HEK293 (cell line): ENCODE measurements at regions not wholly inside any gene's neighbourhood (a gene's known extent, or its start where the extent isn't known, plus 50 kb on each side); places are given as distances from the start of the nearest gene placed in this dataset.
"Not testable (repeated sequence)": the region's sequence is repeated elsewhere in the genome, so short reads cannot be mapped to it uniquely, and the experiment has no call there.

Experiments
- CTCF ChIA-PET: fragments of 350-600 bp; formaldehyde crosslinking; extraction: SDS; loops from one replicate; lab custom pipeline; 2021; ENCODE audit warnings: antibody characterized with exemption; lab: Yijun Ruan, JAX
- POLR2A ChIA-PET: fragments of 300-600 bp; formaldehyde crosslinking; extraction: SDS; loops from one replicate; lab custom pipeline; 2020; ENCODE audit warnings: antibody characterized with exemption, inconsistent platforms; lab: Yijun Ruan, JAX
- H3K27ac ChIP-seq: fragments of 200-500 bp; sonication (Bioruptor generic); 2 replicates; pipeline ENCODE4 v1.5.1; 2014; ENCODE audit warnings: low read depth, low read length, control low read depth, inconsistent platforms; ENCODE audit errors: extremely low read depth
- H3K36me3 ChIP-seq, 2 experiments: fragments of 200-500 bp in 1 of 2; sonication (Bioruptor generic) in 1 of 2; 1 replicate in 1 of 2; 2 replicates in 1 of 2; pipeline ENCODE4 v1.5.1; 2014 to 2017; ENCODE audit warnings: inconsistent platforms in 2 of 2, low read length in 2 of 2; ENCODE audit not compliant: control insufficient read depth in 2 of 2, insufficient read depth in 1 of 2
- H3K4me1 ChIP-seq: fragments of 200-500 bp; sonication (Bioruptor generic); 2 replicates; pipeline ENCODE4 v1.5.1; 2014; ENCODE audit warnings: mild to moderate bottlenecking, low read length, inconsistent platforms; ENCODE audit not compliant: control insufficient read depth, insufficient read depth
- H3K4me3 ChIP-seq: 2 replicates; pipeline ENCODE4 v1.5.1; 2011; ENCODE audit warnings: low read depth, mild to moderate bottlenecking, control low read depth, low read length, moderate library complexity
- H3K9me3 ChIP-seq: fragments of 200-500 bp; sonication (Bioruptor generic); 2 replicates; pipeline ENCODE4 v1.5.1; 2014; ENCODE audit warnings: low read depth, low read length, inconsistent platforms; ENCODE audit not compliant: control insufficient read depth, insufficient read depth
- GLI4 ChIP-seq: fragments of 450-650 bp; formaldehyde crosslinking; IDR thresholded peaks from 2 replicates; pipeline ENCODE4 v1.5.1; 2016; ENCODE audit warnings: missing biosample characterization, missing genetic modification characterization
- KLF16 ChIP-seq: fragments of 450-650 bp; formaldehyde crosslinking; IDR thresholded peaks from 2 replicates; pipeline ENCODE4 v1.5.1; 2017; ENCODE audit warnings: missing biosample characterization, missing genetic modification characterization
- KLF9 ChIP-seq: fragments of 450-650 bp; formaldehyde crosslinking; IDR thresholded peaks from 2 replicates; pipeline ENCODE4 v1.5.1; 2016; ENCODE audit warnings: missing biosample characterization, missing genetic modification characterization, low read depth
- SP3 ChIP-seq: fragments of 450-650 bp; formaldehyde crosslinking; IDR thresholded peaks from 2 replicates; pipeline ENCODE4 v1.5.1; 2016; ENCODE audit warnings: missing biosample characterization, missing genetic modification characterization
- TCF7L2 ChIP-seq: IDR thresholded peaks from 2 replicates; pipeline ENCODE4 v1.6.1; 2011; ENCODE audit warnings: low read depth, mild to moderate bottlenecking, inconsistent platforms, low read length, moderate library complexity, borderline replicate concordance
- ZNF214 ChIP-seq: fragments of 450-650 bp; formaldehyde crosslinking; IDR thresholded peaks from 2 replicates; pipeline ENCODE4 v1.5.1; 2017; ENCODE audit warnings: missing biosample characterization, mild to moderate bottlenecking, missing genetic modification characterization, borderline replicate concordance
- ZNF221 ChIP-seq: fragments of 450-650 bp; formaldehyde crosslinking; IDR thresholded peaks from 2 replicates; pipeline ENCODE4 v1.5.1; 2017; ENCODE audit warnings: missing biosample characterization, missing genetic modification characterization, borderline replicate concordance
- ZNF23 ChIP-seq: fragments of 450-650 bp; formaldehyde crosslinking; IDR thresholded peaks from 2 replicates; pipeline ENCODE4 v1.5.1; 2016; ENCODE audit warnings: missing biosample characterization, missing genetic modification characterization, borderline replicate concordance
- ZNF24 ChIP-seq: fragments of 450-650 bp; formaldehyde crosslinking; IDR thresholded peaks from 2 replicates; pipeline ENCODE4 v1.5.1; 2016; ENCODE audit warnings: missing biosample characterization, missing genetic modification characterization
- ZNF302 ChIP-seq: fragments of 450-650 bp; formaldehyde crosslinking; IDR thresholded peaks from 2 replicates; pipeline ENCODE4 v1.5.1; 2016; ENCODE audit warnings: missing biosample characterization, missing genetic modification characterization, low read depth
- ZNF404 ChIP-seq: fragments of 450-650 bp; formaldehyde crosslinking; IDR thresholded peaks from 2 replicates; pipeline ENCODE4 v1.5.1; 2017; ENCODE audit warnings: missing biosample characterization, missing genetic modification characterization
- ZNF423 ChIP-seq: fragments of 450-650 bp; formaldehyde crosslinking; IDR thresholded peaks from 2 replicates; pipeline ENCODE4 v1.5.1; 2016; ENCODE audit warnings: missing biosample characterization, missing genetic modification characterization
- ZNF521 ChIP-seq: fragments of 450-650 bp; formaldehyde crosslinking; IDR thresholded peaks from 2 replicates; pipeline ENCODE4 v1.5.1; 2017; ENCODE audit warnings: missing biosample characterization, mild to moderate bottlenecking, missing genetic modification characterization
- ZNF596 ChIP-seq: fragments of 450-650 bp; IDR thresholded peaks from 2 replicates; pipeline ENCODE4 v1.5.0; 2018; ENCODE audit warnings: missing biosample characterization, mild to moderate bottlenecking, missing genetic modification characterization, moderate library complexity
- ZNF660 ChIP-seq: fragments of 450-650 bp; IDR thresholded peaks from 2 replicates; pipeline ENCODE4 v1.5.1; 2018; ENCODE audit warnings: missing biosample characterization, mild to moderate bottlenecking, missing genetic modification characterization
- ZNF670 ChIP-seq: fragments of 450-650 bp; formaldehyde crosslinking; IDR thresholded peaks from 2 replicates; pipeline ENCODE4 v1.5.1; 2016; ENCODE audit warnings: missing biosample characterization, missing genetic modification characterization, low read depth
- ZSCAN30 ChIP-seq: fragments of 450-650 bp; IDR thresholded peaks from 2 replicates; pipeline ENCODE4 v1.5.1; 2018; ENCODE audit warnings: missing biosample characterization, mild to moderate bottlenecking, missing genetic modification characterization, moderate library complexity
- TF ChIP-seq, protein P1 (sequence below): fragments of 450-650 bp; IDR thresholded peaks from 2 replicates; pipeline ENCODE4 v1.5.1; 2018; ENCODE audit warnings: missing biosample characterization, missing genetic modification characterization
- TF ChIP-seq, protein P2 (sequence below): fragments of 450-650 bp; formaldehyde crosslinking; conservative IDR thresholded peaks from 2 replicates; pipeline ENCODE4 v1.5.1; 2016; ENCODE audit warnings: low read depth, missing biosample characterization, missing genetic modification characterization
- TF ChIP-seq, protein P3 (sequence below): fragments of 450-650 bp; formaldehyde crosslinking; IDR thresholded peaks from 2 replicates; pipeline ENCODE4 v1.5.1; 2017; ENCODE audit warnings: missing biosample characterization, missing genetic modification characterization

DNA sequence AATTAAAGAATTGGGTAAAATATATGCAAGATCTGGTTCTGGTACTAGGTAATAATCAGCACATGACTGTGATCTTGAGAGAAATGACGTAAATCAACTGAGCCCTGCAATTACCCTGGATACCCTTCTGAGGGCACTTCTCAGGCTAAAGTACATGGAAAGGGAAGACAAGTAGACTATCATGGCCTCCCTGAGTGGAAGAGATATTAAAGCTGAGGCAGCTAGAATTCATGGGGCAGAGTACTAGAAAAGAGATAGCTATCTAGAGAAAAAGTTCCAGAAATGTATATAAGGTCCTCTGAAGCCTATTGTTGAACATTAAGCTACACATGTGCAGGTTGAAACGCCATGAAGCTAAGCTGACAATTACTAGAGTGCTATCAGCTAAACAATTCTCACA, 249.6 kb downstream of the NKX6-1 start:
- Histone ChIP-seq H3K4me3 (no peak overlapping the region), H3K27ac (no peak overlapping the region), H3K36me3 (peaks cover 0 to 5% of the 10 kb centered on the region in 2 experiments; a peak in 1 of 3 replicates), H3K9me3 (no peaks in the 10 kb centered on the region), H3K4me1 (no peaks in the 10 kb centered on the region)
- POLR2A ChIA-PET = no interaction called here
- TF ChIP-seq ZNF670 (tag by site-specific recombination) = no peak
- TF ChIP-seq, protein P1, sequence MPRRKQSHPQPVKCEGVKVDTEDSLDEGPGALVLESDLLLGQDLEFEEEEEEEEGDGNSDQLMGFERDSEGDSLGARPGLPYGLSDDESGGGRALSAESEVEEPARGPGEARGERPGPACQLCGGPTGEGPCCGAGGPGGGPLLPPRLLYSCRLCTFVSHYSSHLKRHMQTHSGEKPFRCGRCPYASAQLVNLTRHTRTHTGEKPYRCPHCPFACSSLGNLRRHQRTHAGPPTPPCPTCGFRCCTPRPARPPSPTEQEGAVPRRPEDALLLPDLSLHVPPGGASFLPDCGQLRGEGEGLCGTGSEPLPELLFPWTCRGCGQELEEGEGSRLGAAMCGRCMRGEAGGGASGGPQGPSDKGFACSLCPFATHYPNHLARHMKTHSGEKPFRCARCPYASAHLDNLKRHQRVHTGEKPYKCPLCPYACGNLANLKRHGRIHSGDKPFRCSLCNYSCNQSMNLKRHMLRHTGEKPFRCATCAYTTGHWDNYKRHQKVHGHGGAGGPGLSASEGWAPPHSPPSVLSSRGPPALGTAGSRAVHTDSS (tag by site-specific recombination) = no peak
- CTCF ChIA-PET = no interaction called here

DNA sequence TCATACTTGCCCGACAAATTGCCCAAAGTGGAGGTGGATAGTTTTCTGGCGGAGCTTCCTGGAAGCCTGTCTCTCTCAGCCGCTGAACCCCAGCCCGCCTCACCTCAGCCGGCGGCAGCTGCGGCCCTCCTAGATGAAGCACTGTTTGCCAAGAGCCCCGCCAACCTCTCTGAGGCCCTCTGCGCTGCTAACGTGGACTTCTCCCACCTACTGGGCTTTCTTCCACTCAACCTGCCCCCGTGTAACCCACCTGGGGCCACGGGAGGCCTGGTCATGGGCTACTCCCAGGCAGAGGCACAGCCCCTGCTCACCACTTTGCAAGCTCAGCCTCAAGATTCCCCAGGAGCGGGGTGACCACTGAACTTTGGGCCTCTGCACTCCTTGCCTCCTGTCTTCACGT, 254.1 kb downstream of the NKX6-1 start:
- CTCF ChIA-PET, POLR2A ChIA-PET: not testable (repeated sequence)
- peaks cover 0 to 24% of the 10 kb centered on the region in 2 experiments; a peak in 1 of 3 replicates for H3K36me3 ChIP-seq

DNA sequence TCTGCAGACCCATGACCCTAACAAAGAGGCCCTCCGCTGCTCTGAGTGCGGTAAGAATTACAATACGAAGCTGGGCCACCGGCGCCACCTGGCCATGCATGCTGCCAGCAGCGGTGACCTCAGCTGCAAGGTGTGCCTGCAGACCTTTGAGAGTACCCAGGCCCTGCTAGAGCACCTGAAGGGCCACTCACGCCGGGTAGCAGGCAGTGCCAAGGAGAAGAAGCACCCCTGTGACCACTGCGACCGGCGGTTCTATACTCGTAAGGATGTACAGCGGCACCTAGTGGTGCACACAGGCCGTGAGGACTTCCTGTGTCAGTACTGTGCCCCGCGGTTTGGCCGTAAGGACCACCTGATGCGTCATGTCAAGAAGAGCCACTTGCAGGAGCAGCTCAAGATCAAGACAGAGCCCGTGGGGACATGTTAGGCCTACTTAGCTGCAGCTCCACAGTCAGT, 254.7 kb downstream of the NKX6-1 start:
- H3K4me3 ChIP-seq, H3K9me3 ChIP-seq, POLR2A ChIA-PET, H3K27ac ChIP-seq, H3K4me1 ChIP-seq: not testable (repeated sequence)
- peaks cover 0 to 24% of the 10 kb centered on the region in 2 experiments; a peak in 1 of 3 replicates for H3K36me3 ChIP-seq
- CTCF ChIA-PET = interaction anchor here (0.8 kb wide), 1 partner anchor 519 kb away, joined by 6 read pairs; no protein-coding TSS in a partner anchor

More for the DNA sequence above, 254.1 kb downstream of the NKX6-1 start:
- not testable (repeated sequence) for H3K4me3 ChIP-seq, H3K9me3 ChIP-seq, H3K27ac ChIP-seq, H3K4me1 ChIP-seq

DNA sequence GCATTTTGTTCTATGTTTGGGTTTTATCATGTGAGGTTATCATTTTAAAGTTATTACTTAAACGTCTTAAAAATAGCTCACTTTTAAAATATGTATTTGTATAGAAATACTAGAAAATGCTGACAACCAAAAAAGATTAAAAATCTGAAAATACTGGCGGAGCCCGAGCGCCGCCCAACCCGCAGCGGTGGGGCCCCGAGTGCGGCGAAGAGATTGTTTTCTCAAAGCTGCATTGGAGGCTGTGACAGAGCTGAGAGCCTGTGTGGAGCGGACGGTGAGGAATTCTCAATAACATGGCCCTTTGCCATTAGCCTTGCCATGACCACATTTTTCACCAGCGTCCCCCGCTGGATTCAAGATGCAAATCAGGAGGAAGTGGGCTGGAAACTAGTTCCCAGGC, 255.4 kb downstream of the NKX6-1 start:
- no peaks in the 10 kb centered on the region for H3K9me3 ChIP-seq
- H3K27ac ChIP-seq = no peak overlapping the region
- TF ChIP-seq TCF7L2 = no peak
- TF ChIP-seq ZNF23 (tag by site-specific recombination) = no peak
- no peak for TF ChIP-seq ZNF596 (tag by site-specific recombination)
- TF ChIP-seq KLF9 = no peak
- no peak for TF ChIP-seq ZSCAN30
- TF ChIP-seq ZNF660 (tag by site-specific recombination) = no peak
- TF ChIP-seq ZNF221 (tag by site-specific recombination) = no peak
- TF ChIP-seq SP3 (tag by site-specific recombination) = no peak
- TF ChIP-seq KLF16 (tag by site-specific recombination) = no peak
- no peak for TF ChIP-seq ZNF214
- TF ChIP-seq, protein P2, sequence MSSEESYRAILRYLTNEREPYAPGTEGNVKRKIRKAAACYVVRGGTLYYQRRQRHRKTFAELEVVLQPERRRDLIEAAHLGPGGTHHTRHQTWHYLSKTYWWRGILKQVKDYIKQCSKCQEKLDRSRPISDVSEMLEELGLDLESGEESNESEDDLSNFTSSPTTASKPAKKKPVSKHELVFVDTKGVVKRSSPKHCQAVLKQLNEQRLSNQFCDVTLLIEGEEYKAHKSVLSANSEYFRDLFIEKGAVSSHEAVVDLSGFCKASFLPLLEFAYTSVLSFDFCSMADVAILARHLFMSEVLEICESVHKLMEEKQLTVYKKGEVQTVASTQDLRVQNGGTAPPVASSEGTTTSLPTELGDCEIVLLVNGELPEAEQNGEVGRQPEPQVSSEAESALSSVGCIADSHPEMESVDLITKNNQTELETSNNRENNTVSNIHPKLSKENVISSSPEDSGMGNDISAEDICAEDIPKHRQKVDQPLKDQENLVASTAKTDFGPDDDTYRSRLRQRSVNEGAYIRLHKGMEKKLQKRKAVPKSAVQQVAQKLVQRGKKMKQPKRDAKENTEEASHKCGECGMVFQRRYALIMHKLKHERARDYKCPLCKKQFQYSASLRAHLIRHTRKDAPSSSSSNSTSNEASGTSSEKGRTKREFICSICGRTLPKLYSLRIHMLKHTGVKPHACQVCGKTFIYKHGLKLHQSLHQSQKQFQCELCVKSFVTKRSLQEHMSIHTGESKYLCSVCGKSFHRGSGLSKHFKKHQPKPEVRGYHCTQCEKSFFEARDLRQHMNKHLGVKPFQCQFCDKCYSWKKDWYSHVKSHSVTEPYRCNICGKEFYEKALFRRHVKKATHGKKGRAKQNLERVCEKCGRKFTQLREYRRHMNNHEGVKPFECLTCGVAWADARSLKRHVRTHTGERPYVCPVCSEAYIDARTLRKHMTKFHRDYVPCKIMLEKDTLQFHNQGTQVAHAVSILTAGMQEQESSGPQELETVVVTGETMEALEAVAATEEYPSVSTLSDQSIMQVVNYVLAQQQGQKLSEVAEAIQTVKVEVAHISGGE (tag by site-specific recombination) = no peak
- TF ChIP-seq, protein P3, sequence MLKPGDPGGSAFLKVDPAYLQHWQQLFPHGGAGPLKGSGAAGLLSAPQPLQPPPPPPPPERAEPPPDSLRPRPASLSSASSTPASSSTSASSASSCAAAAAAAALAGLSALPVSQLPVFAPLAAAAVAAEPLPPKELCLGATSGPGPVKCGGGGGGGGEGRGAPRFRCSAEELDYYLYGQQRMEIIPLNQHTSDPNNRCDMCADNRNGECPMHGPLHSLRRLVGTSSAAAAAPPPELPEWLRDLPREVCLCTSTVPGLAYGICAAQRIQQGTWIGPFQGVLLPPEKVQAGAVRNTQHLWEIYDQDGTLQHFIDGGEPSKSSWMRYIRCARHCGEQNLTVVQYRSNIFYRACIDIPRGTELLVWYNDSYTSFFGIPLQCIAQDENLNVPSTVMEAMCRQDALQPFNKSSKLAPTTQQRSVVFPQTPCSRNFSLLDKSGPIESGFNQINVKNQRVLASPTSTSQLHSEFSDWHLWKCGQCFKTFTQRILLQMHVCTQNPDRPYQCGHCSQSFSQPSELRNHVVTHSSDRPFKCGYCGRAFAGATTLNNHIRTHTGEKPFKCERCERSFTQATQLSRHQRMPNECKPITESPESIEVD (tag by site-specific recombination) = no peak
- TF ChIP-seq GLI4 (tag by site-specific recombination) = no peak
- no peak for TF ChIP-seq ZNF24 (tag by site-specific recombination)
- no peak for TF ChIP-seq ZNF302
- no peak for TF ChIP-seq ZNF521
- TF ChIP-seq ZNF404 (tag by site-specific recombination) = no peak
- no peak for TF ChIP-seq ZNF423 (tag by site-specific recombination)
- ChIA-PET POLR2A (no interaction called here), CTCF (interaction anchor here (0.8 kb wide), 1 partner anchor 518 kb away, joined by 6 read pairs; no protein-coding TSS in a partner anchor)
- no peak overlapping the region for H3K4me3 ChIP-seq
- no peaks in the 10 kb centered on the region for H3K4me1 ChIP-seq
- H3K36me3 ChIP-seq = peaks cover 0 to 24% of the 10 kb centered on the region in 2 experiments; a peak in 1 of 3 replicates
